ENCODE measurements at regions not wholly inside any gene's neighbourhood (a gene's known extent, or its start where the extent isn't known, plus 50 kb on each side); places are given as distances from the start of the nearest gene placed in this dataset.

DNA sequence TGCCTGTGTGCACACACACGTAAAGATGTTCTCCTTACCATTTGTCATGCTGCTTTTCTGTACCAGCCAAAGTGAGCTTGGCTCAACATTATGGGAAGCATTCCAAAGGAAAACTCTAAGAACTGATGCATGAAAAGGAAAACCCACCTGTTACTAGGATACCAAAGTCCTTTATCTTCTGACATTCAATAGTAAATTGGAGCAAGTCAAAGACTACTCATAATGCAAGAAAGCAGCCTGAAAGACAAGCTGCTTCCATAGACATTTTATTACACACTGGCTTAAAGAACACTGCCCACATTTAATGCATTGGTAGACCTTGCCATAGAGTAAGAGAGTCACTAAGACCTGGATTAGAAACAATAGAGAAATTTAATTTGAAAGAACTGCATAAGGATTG lies 159.0 kb downstream of the LRIG3 start:
- H3K27ac Mint-ChIP-seq = no peak overlapping the region
- ATAC-seq (ENCODE audit: low read depth) = no peak

DNA sequence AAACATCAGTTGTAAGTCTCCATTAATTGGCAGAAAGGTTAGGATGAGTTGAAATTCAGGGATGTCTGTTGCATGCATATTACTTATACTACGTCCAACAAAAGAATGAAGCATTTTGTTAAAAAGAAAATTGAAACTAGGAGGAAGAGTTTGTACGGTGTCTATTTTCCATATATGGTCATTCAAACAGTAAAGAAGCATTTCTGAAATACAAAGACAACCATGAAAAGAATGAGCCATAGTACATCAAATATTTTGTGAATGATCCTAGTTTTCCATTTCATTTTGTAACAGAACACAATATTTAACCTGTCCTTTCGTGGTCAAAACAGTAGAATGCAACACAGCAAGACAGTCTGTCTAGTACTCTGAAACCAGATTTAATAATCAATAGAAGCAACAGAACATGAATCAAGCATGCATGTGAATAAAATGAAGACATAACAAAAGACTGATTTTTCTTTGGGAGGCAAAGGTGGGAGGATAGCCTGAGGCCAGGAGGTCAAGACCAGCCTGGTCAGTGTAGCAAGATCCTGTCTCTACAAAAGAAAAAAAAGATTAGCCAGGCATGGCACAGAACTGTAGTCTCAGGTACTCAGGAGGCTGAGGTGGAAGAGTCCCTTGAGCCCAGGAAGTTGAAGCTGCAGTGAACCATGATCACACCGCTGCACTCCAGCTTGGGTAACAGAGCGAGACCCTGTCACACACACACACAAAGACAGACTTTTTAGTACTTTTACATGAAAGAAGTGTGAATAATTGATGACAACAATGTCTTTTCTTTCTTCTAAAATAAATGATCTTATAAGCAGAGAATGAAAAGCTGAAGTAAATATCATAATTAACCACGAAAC lies 156.0 kb downstream of the LRIG3 start:
- H3K79me2 ChIP-seq (ENCODE audit: control insufficient read depth, insufficient read depth, low read length) = no peaks in the 10 kb centered on the region
- ATAC-seq (ENCODE audit: low read depth) (no peak), DNase-seq (no peak)
- WGBS (ENCODE audit: insufficient coverage) = no CpG with 5 or more reads among the region's 6 CpGs
- no peak overlapping the region for H3K4me2 ChIP-seq (replicated peaks; ENCODE audit: low read depth, low read length, poor library complexity, severe bottlenecking)
- H3K27ac ChIP-seq (ENCODE audit: low read length in 2 of 2) = no peak overlapping the region
- TF ChIP-seq, protein P1, sequence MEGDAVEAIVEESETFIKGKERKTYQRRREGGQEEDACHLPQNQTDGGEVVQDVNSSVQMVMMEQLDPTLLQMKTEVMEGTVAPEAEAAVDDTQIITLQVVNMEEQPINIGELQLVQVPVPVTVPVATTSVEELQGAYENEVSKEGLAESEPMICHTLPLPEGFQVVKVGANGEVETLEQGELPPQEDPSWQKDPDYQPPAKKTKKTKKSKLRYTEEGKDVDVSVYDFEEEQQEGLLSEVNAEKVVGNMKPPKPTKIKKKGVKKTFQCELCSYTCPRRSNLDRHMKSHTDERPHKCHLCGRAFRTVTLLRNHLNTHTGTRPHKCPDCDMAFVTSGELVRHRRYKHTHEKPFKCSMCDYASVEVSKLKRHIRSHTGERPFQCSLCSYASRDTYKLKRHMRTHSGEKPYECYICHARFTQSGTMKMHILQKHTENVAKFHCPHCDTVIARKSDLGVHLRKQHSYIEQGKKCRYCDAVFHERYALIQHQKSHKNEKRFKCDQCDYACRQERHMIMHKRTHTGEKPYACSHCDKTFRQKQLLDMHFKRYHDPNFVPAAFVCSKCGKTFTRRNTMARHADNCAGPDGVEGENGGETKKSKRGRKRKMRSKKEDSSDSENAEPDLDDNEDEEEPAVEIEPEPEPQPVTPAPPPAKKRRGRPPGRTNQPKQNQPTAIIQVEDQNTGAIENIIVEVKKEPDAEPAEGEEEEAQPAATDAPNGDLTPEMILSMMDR (IDR thresholded peaks at IDR 0.05) = no peak
- TF ChIP-seq EZH2 (IDR thresholded peaks at IDR 0.05; ENCODE audit: borderline replicate concordance, insufficient read depth, low read depth, low read length, poor library complexity, severe bottlenecking) = no peak
- no peak overlapping the region for H3K4me3 Mint-ChIP-seq
- H2AFZ ChIP-seq (ENCODE audit: insufficient read depth, low read depth, low read length, poor library complexity, severe bottlenecking) = no peak overlapping the region
- no peaks in the 10 kb centered on the region for H3K36me3 ChIP-seq (replicated peaks in 1 of 2; ENCODE audit: control extremely low read depth in 1 of 2, control insufficient read depth in 1 of 2, extremely low read depth in 1 of 2, insufficient read depth in 2 of 2, low read length in 1 of 2)
- H3K9me3 ChIP-seq (ENCODE audit: control extremely low read depth in 1 of 3, control insufficient read depth in 2 of 3, insufficient read depth in 1 of 3, low read length in 2 of 3) = no peaks in the 10 kb centered on the region
- no peak overlapping the region for H3K27ac Mint-ChIP-seq
- no peaks in the 10 kb centered on the region for H3K4me1 ChIP-seq (ENCODE audit: control insufficient read depth in 2 of 2, insufficient read depth in 2 of 2, low read length in 2 of 2)
- H3K27me3 ChIP-seq (replicated peaks in 1 of 4; ENCODE audit: control extremely low read depth in 1 of 4, control insufficient read depth in 3 of 4, insufficient read depth in 4 of 4, low read length in 3 of 4) = no peaks in the 10 kb centered on the region
- no peak overlapping the region for H3K9ac ChIP-seq (ENCODE audit: low read length)
- ChIA-PET POLR2A (no interaction called here), CTCF (no interaction called here)
- peaks cover 2% of the 10 kb centered on the region for H3K9me3 Mint-ChIP-seq (ENCODE audit: insufficient read depth)
- H3K27me3 Mint-ChIP-seq = no peaks in the 10 kb centered on the region
- H3K4me3 ChIP-seq (ENCODE audit: control extremely low read depth in 1 of 5, extremely low read depth in 1 of 5, insufficient read depth in 1 of 5, low read depth in 2 of 5, low read length in 4 of 5) = no peak overlapping the region
- H4K20me1 ChIP-seq (ENCODE audit: control insufficient read depth, insufficient read depth, low read length, poor library complexity, severe bottlenecking) = no peaks in the 10 kb centered on the region
- H3K4me1 Mint-ChIP-seq = no peaks in the 10 kb centered on the region
- intact Hi-C loops (cut with micrococcal nuclease) = no loop called here

More for the DNA sequence above, 159.0 kb downstream of the LRIG3 start:
- no peaks in the 10 kb centered on the region for H3K27me3 Mint-ChIP-seq
- Histone ChIP-seq H3K4me3 (ENCODE audit: control extremely low read depth in 1 of 5, extremely low read depth in 1 of 5, insufficient read depth in 1 of 5, low read depth in 2 of 5, low read length in 4 of 5) (no peak overlapping the region), H3K9me3 (ENCODE audit: control extremely low read depth in 1 of 3, control insufficient read depth in 2 of 3, insufficient read depth in 1 of 3, low read length in 2 of 3) (peaks cover 0 to 6% (median 0%) of the 10 kb centered on the region in 3 donors), H3K4me2 (replicated peaks; ENCODE audit: low read depth, low read length, poor library complexity, severe bottlenecking) (no peak overlapping the region), H3K36me3 (replicated peaks in 1 of 2; ENCODE audit: control extremely low read depth in 1 of 2, control insufficient read depth in 1 of 2, extremely low read depth in 1 of 2, insufficient read depth in 2 of 2, low read length in 1 of 2) (no peaks in the 10 kb centered on the region), H3K27ac (ENCODE audit: low read length in 2 of 2) (no peak overlapping the region), H3K4me1 (ENCODE audit: control insufficient read depth in 2 of 2, insufficient read depth in 2 of 2, low read length in 2 of 2) (no peaks in the 10 kb centered on the region), H4K20me1 (ENCODE audit: control insufficient read depth, insufficient read depth, low read length, poor library complexity, severe bottlenecking) (no peaks in the 10 kb centered on the region), H3K79me2 (ENCODE audit: control insufficient read depth, insufficient read depth, low read length) (no peaks in the 10 kb centered on the region), H3K27me3 (replicated peaks in 1 of 4; ENCODE audit: control extremely low read depth in 1 of 4, control insufficient read depth in 3 of 4, insufficient read depth in 4 of 4, low read length in 3 of 4) (no peaks in the 10 kb centered on the region), H3K9ac (ENCODE audit: low read length) (no peak overlapping the region), H2AFZ (ENCODE audit: insufficient read depth, low read depth, low read length, poor library complexity, severe bottlenecking) (no peak overlapping the region)
- H3K4me1 Mint-ChIP-seq = no peaks in the 10 kb centered on the region
- no peak for TF ChIP-seq EZH2 (IDR thresholded peaks at IDR 0.05; ENCODE audit: borderline replicate concordance, insufficient read depth, low read depth, low read length, poor library complexity, severe bottlenecking)
- TF ChIP-seq, protein P1 (IDR thresholded peaks at IDR 0.05) = no peak
- CTCF ChIA-PET = no interaction called here
- H3K9me3 Mint-ChIP-seq (ENCODE audit: insufficient read depth) = peaks cover 7% of the 10 kb centered on the region
- no peak overlapping the region for H3K4me3 Mint-ChIP-seq
- intact Hi-C loops (cut with micrococcal nuclease) = no loop called here
- DNase-seq = no peak
- POLR2A ChIA-PET = no interaction called here
- 100% methylated on average over 1 of the region's 1 CpG for WGBS (ENCODE audit: insufficient coverage)

All from B cell (primary cell).